PFSK-1 (cell line): ENCODE measurements at regions not wholly inside any gene's neighbourhood (a gene's known extent, or its start where the extent isn't known, plus 50 kb on each side); places are given as distances from the start of the nearest gene placed in this dataset.

Experiments used
- FOXP2 ChIP-seq: optimal IDR thresholded peaks from 2 replicates; pipeline ENCODE3; 2011; ENCODE audit warnings: borderline replicate concordance, control low read depth, inconsistent platforms; ENCODE audit not compliant: insufficient read depth; ENCODE audit errors: extremely low read length, extremely low read depth
- POLR2AphosphoS5 ChIP-seq: IDR thresholded peaks from 2 replicates; pipeline ENCODE4 v1.6.1; 2012; ENCODE audit warnings: low read depth, mild to moderate bottlenecking, control low read depth, low read length, moderate library complexity
- SIN3A ChIP-seq: IDR thresholded peaks from 2 replicates; pipeline ENCODE4 v1.6.1; 2012; ENCODE audit warnings: mild to moderate bottlenecking, low read length, moderate library complexity, borderline replicate concordance; ENCODE audit not compliant: insufficient read depth
- TF ChIP-seq, protein P1 (sequence below), 2 experiments: IDR thresholded peaks; 2 replicates each; pipeline versions ENCODE4 v1.6.1 to v1.8.0; 2011 to 2012; ENCODE audit warnings: low read depth in 2 of 2, low read length in 2 of 2, control low read depth in 1 of 2, inconsistent platforms in 1 of 2, mild to moderate bottlenecking in 1 of 2, moderate library complexity in 1 of 2; ENCODE audit not compliant: insufficient read depth in 1 of 2

DNA sequence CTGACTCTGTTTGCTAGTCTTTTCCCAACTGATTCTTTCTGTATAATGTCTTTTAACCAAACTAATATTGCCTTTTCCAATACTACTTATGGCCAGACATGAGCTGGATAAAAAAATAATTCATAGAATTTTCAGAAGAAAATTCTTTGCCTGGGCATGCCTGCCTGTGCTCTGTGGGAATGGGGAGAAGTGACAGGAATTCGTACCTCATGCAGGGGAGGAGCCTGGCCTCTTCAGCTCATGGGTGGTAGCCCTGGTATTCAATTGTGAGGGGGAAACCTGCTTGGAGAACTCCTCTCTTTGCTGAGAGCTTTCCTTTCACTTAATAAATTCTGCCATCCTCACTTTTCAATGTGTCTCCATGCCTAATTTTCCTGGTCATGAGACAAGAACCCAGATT, 928.8 kb downstream of the FAM181B start:
- TF ChIP-seq POLR2AphosphoS5 (no peak), FOXP2 (no peak), SIN3A (no peak)
- TF ChIP-seq, protein P1, sequence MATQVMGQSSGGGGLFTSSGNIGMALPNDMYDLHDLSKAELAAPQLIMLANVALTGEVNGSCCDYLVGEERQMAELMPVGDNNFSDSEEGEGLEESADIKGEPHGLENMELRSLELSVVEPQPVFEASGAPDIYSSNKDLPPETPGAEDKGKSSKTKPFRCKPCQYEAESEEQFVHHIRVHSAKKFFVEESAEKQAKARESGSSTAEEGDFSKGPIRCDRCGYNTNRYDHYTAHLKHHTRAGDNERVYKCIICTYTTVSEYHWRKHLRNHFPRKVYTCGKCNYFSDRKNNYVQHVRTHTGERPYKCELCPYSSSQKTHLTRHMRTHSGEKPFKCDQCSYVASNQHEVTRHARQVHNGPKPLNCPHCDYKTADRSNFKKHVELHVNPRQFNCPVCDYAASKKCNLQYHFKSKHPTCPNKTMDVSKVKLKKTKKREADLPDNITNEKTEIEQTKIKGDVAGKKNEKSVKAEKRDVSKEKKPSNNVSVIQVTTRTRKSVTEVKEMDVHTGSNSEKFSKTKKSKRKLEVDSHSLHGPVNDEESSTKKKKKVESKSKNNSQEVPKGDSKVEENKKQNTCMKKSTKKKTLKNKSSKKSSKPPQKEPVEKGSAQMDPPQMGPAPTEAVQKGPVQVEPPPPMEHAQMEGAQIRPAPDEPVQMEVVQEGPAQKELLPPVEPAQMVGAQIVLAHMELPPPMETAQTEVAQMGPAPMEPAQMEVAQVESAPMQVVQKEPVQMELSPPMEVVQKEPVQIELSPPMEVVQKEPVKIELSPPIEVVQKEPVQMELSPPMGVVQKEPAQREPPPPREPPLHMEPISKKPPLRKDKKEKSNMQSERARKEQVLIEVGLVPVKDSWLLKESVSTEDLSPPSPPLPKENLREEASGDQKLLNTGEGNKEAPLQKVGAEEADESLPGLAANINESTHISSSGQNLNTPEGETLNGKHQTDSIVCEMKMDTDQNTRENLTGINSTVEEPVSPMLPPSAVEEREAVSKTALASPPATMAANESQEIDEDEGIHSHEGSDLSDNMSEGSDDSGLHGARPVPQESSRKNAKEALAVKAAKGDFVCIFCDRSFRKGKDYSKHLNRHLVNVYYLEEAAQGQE (IDR thresholded peaks at IDR 0.05; ENCODE audit: insufficient read depth in 1 of 2, low read depth in 2 of 2, low read length in 2 of 2), result no peak
